ENCODE measurements at regions not wholly inside any gene's neighbourhood (a gene's known extent, or its start where the extent isn't known, plus 50 kb on each side); places are given as distances from the start of the nearest gene placed in this dataset.

DNA sequence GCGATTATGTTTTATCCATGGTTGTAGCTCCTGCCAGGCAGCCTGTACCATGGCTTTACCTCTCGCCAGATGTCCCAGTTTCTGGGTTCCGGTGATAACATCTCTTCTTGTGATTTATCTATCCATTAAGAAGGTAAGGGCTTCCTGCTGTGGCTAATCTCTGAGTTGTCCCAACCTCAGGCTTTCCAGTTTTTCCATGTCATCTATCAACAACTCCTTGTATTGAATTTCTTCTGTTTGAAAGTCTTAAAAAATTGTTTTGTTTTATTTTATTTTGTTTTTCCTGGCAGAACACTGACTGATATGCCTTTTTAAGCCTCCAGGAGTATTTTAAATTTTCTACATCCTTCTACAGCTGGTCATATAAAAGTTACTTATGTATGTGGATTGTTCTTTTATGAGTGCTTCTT is 241.9 kb downstream of the ANTXR2 start:
- BruUV-seq (replicated peaks), result no TSS peak

GRCh38 chr4:79827283-79827682 is 245.7 kb downstream of the ANTXR2 start:
- Mint-ChIP-seq H3K27ac (ENCODE audit: unreplicated experiment) (no peak overlapping the region), H3K36me3 (ENCODE audit: insufficient read depth, unreplicated experiment) (no peaks in the 10 kb centered on the region), H3K4me3 (ENCODE audit: unreplicated experiment) (no peak overlapping the region), H3K4me1 (ENCODE audit: low read depth, unreplicated experiment) (no peaks in the 10 kb centered on the region), H3K9me3 (ENCODE audit: unreplicated experiment) (peaks cover 16% of the 10 kb centered on the region), H3K27me3 (ENCODE audit: insufficient read depth, unreplicated experiment) (peaks cover 4% of the 10 kb centered on the region)
- no peaks in the 10 kb centered on the region for H3K9me3 ChIP-seq
- H3K4me1 ChIP-seq, result no peaks in the 10 kb centered on the region
- H3K4me3 ChIP-seq (ENCODE audit: low read depth, low read length), result no peak overlapping the region
- DNase-seq, result no peak
- ChIA-PET POLR2A (no interaction called here), CTCF (no interaction called here)
- H3K27me3 ChIP-seq (replicated peaks; ENCODE audit: control insufficient read depth, insufficient read depth, low read length), result no peaks in the 10 kb centered on the region
- no TSS peak for BruUV-seq (replicated peaks)
- no peaks in the 10 kb centered on the region for H3K36me3 ChIP-seq (ENCODE audit: control insufficient read depth, insufficient read depth, low read length)
- TF ChIP-seq CTCF (IDR thresholded peaks at IDR 0.05; ENCODE audit: insufficient read depth in 1 of 2, low read depth in 1 of 2, low read length in 1 of 2, severe bottlenecking in 1 of 2, unreplicated experiment in 1 of 2), result no peak
- intact Hi-C loops (cut with micrococcal nuclease; ENCODE audit: unreplicated experiment), result no loop called here

More for the DNA sequence above, 241.9 kb downstream of the ANTXR2 start:
- H3K9me3 Mint-ChIP-seq (ENCODE audit: unreplicated experiment), result no peaks in the 10 kb centered on the region
- no peaks in the 10 kb centered on the region for H3K36me3 Mint-ChIP-seq (ENCODE audit: insufficient read depth, unreplicated experiment)
- DNase-seq, result no peak
- Histone ChIP-seq H3K27me3 (replicated peaks; ENCODE audit: control insufficient read depth, insufficient read depth, low read length) (no peaks in the 10 kb centered on the region), H3K36me3 (ENCODE audit: control insufficient read depth, insufficient read depth, low read length) (no peaks in the 10 kb centered on the region), H3K4me1 (no peaks in the 10 kb centered on the region), H3K9me3 (no peaks in the 10 kb centered on the region), H3K4me3 (ENCODE audit: low read depth, low read length) (no peak overlapping the region)
- no peak overlapping the region for H3K4me3 Mint-ChIP-seq (ENCODE audit: unreplicated experiment)
- intact Hi-C loops (cut with micrococcal nuclease; ENCODE audit: unreplicated experiment), result no loop called here
- H3K4me1 Mint-ChIP-seq (ENCODE audit: low read depth, unreplicated experiment), result no peaks in the 10 kb centered on the region
- ChIA-PET POLR2A (no interaction called here), CTCF (no interaction called here)
- no peak overlapping the region for H3K27ac Mint-ChIP-seq (ENCODE audit: unreplicated experiment)
- H3K27me3 Mint-ChIP-seq (ENCODE audit: insufficient read depth, unreplicated experiment), result peaks cover 4% of the 10 kb centered on the region
- TF ChIP-seq CTCF (IDR thresholded peaks at IDR 0.05; ENCODE audit: insufficient read depth in 1 of 2, low read depth in 1 of 2, low read length in 1 of 2, severe bottlenecking in 1 of 2, unreplicated experiment in 1 of 2), result no peak

DNA sequence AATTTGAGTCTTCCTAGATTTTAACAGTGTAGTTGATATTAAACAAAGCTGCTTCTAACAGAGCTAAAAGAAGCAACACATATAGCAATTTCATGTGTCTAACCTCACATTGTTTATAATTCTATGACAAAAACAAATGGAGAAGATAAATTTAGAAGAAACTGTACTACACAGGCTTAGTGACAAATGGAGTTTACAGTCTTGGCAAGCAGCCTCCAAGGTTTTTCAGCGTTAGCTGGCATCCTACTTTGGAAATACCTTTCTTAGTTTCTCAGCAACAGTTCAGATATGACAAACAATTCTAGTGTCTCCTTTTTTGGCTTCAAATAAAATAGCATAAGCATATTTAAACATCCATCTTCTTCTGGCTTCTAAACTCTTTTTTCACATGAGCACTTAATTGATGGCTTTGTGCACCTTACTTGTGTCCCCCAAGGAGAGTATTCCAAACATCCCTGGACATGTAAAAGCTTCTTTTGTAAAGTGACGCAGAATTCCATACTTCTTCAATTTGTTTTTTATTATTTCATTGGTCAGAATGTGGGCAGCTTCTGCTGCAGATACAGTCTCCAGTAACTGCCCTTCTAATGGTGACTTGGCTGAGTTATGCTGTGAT is 249.8 kb downstream of the ANTXR2 start:
- no peaks in the 10 kb centered on the region for H3K4me1 Mint-ChIP-seq (ENCODE audit: low read depth, unreplicated experiment)
- Histone ChIP-seq H3K4me1 (no peaks in the 10 kb centered on the region), H3K9me3 (no peaks in the 10 kb centered on the region), H3K27me3 (replicated peaks; ENCODE audit: control insufficient read depth, insufficient read depth, low read length) (no peaks in the 10 kb centered on the region), H3K36me3 (ENCODE audit: control insufficient read depth, insufficient read depth, low read length) (no peaks in the 10 kb centered on the region), H3K4me3 (ENCODE audit: low read depth, low read length) (no peak overlapping the region)
- CTCF ChIA-PET, result no interaction called here
- no peaks in the 10 kb centered on the region for H3K36me3 Mint-ChIP-seq (ENCODE audit: insufficient read depth, unreplicated experiment)
- BruUV-seq (replicated peaks), result no TSS peak
- intact Hi-C loops (cut with micrococcal nuclease; ENCODE audit: unreplicated experiment), result no loop called here
- H3K9me3 Mint-ChIP-seq (ENCODE audit: unreplicated experiment), result peaks cover 16% of the 10 kb centered on the region
- TF ChIP-seq CTCF (IDR thresholded peaks at IDR 0.05; ENCODE audit: insufficient read depth in 1 of 2, low read depth in 1 of 2, low read length in 1 of 2, severe bottlenecking in 1 of 2, unreplicated experiment in 1 of 2), result no peak
- POLR2A ChIA-PET, result no interaction called here
- no peak overlapping the region for H3K4me3 Mint-ChIP-seq (ENCODE audit: unreplicated experiment)
- H3K27me3 Mint-ChIP-seq (ENCODE audit: insufficient read depth, unreplicated experiment), result peaks cover 3% of the 10 kb centered on the region
- DNase-seq, result no peak
- H3K27ac Mint-ChIP-seq (ENCODE audit: unreplicated experiment), result no peak overlapping the region
